CD4-positive, alpha-beta T cell treated with Interleukin-6 at 100 ng/mL for 8 hours (primary cell): ENCODE measurements at regions not wholly inside any gene's neighbourhood (a gene's known extent, or its start where the extent isn't known, plus 50 kb on each side); places are given as distances from the start of the nearest gene placed in this dataset.

Source experiments
- DNase-seq: peaks from one replicate; pipeline ENCODE4 v3.0.0-alpha.2; 2020; ENCODE audit warnings: mixed read lengths, low spot score

GRCh38 chr6:1118287-1118647 is 193.6 kb upstream of the FOXQ1 start:
- no peak for DNase-seq

GRCh38 chr6:1117530-1118286 is 194.2 kb upstream of the FOXQ1 start:
- DNase-seq, result no peak

- DNase-seq, result no peak
These were observed 195.7 kb upstream of the FOXQ1 start for GRCh38 chr6:1116149-1116548.

- no peak for DNase-seq
These were observed 197.9 kb upstream of the FOXQ1 start for GRCh38 chr6:1113916-1114540.

- DNase-seq, result no peak
These were observed 200.5 kb upstream of the FOXQ1 start for GRCh38 chr6:1111361-1111760.

- DNase-seq, result no peak
These were observed 201.0 kb upstream of the FOXQ1 start for GRCh38 chr6:1110941-1111349.

- no peak for DNase-seq
These were observed 201.7 kb upstream of the FOXQ1 start for GRCh38 chr6:1110164-1110563.

GRCh38 chr6:1109134-1109533 is 202.8 kb upstream of the FOXQ1 start:
- DNase-seq, result no peak

- DNase-seq, result no peak
These were observed 203.7 kb upstream of the FOXQ1 start for GRCh38 chr6:1108198-1108597.

- no peak for DNase-seq
These were observed 204.3 kb upstream of the FOXQ1 start for GRCh38 chr6:1107578-1107977.

- no peak for DNase-seq
These were observed 206.0 kb upstream of the FOXQ1 start for GRCh38 chr6:1105833-1106400.

- no peak for DNase-seq
These were observed 206.8 kb upstream of the FOXQ1 start for GRCh38 chr6:1104988-1105670.

- DNase-seq, result no peak
These were observed 207.8 kb upstream of the FOXQ1 start for GRCh38 chr6:1103945-1104623.

- DNase-seq, result no peak
These were observed 208.9 kb upstream of the FOXQ1 start for GRCh38 chr6:1103021-1103420.

- no peak for DNase-seq
These were observed 211.6 kb upstream of the FOXQ1 start for GRCh38 chr6:1100269-1100668.

- no peak for DNase-seq
These were observed 212.6 kb upstream of the FOXQ1 start for GRCh38 chr6:1099264-1099663.

- no peak for DNase-seq
These were observed 214.7 kb upstream of the FOXQ1 start for GRCh38 chr6:1096967-1097765.

- no peak for DNase-seq
These were observed 217.6 kb upstream of the FOXQ1 start for GRCh38 chr6:1094306-1094705.

GRCh38 chr6:1091900-1092299 is 220.0 kb upstream of the FOXQ1 start:
- no peak for DNase-seq

- no peak for DNase-seq
These were observed 222.0 kb upstream of the FOXQ1 start for GRCh38 chr6:1089859-1090258.

GRCh38 chr6:1088492-1089001 is 223.4 kb upstream of the FOXQ1 start:
- DNase-seq, result no peak
